HS-27A (cell line): ENCODE measurements at regions not wholly inside any gene's neighbourhood (a gene's known extent, or its start where the extent isn't known, plus 50 kb on each side); places are given as distances from the start of the nearest gene placed in this dataset.

Source experiments
- DNase-seq: peaks from one replicate; pipeline ENCODE4 v3.0.0-alpha.2; 2012; ENCODE audit warnings: low read depth, missing footprints

- DNase-seq = no peak
Observed at GRCh38 chr1:110816945-110817344, 56.0 kb upstream of the CD53 start.

- DNase-seq = no peak
Observed at GRCh38 chr1:110811529-110811928, 61.4 kb upstream of the CD53 start.

- DNase-seq = no peak
Observed at GRCh38 chr1:110800079-110800478, 72.9 kb upstream of the CD53 start.

- DNase-seq = no peak
Observed at GRCh38 chr1:110798691-110799256, 74.2 kb upstream of the CD53 start.

GRCh38 chr1:110788673-110789072 lies 84.3 kb upstream of the CD53 start:
- DNase-seq = no peak

GRCh38 chr1:110787328-110788071 lies 85.4 kb upstream of the CD53 start:
- DNase-seq = no peak

GRCh38 chr1:110786802-110787327 lies 86.1 kb upstream of the CD53 start:
- no peak for DNase-seq

GRCh38 chr1:110785612-110786011 lies 87.3 kb upstream of the CD53 start:
- no peak for DNase-seq

- DNase-seq = no peak
Observed at GRCh38 chr1:110785055-110785454, 87.9 kb upstream of the CD53 start.

- DNase-seq = peak; percentile 19
Observed at GRCh38 chr1:110783292-110783918, 89.5 kb upstream of the CD53 start.

GRCh38 chr1:110781525-110781924 lies 91.4 kb upstream of the CD53 start:
- DNase-seq = no peak

GRCh38 chr1:110780600-110781484 lies 92.1 kb upstream of the CD53 start:
- peak; percentile 36 for DNase-seq

- DNase-seq = no peak
Observed at GRCh38 chr1:110779636-110780035, 93.3 kb upstream of the CD53 start.

GRCh38 chr1:110778821-110779220 lies 94.1 kb upstream of the CD53 start:
- no peak for DNase-seq

- no peak for DNase-seq
Observed at GRCh38 chr1:110777228-110777627, 95.7 kb upstream of the CD53 start.

- no peak for DNase-seq
Observed at GRCh38 chr1:110774398-110774797, 98.5 kb upstream of the CD53 start.

- DNase-seq = no peak
Observed at GRCh38 chr1:110773813-110774212, 99.1 kb upstream of the KCNA3 start.

GRCh38 chr1:110771245-110772022 lies 96.7 kb upstream of the KCNA3 start:
- DNase-seq = no peak

- no peak for DNase-seq
Observed at GRCh38 chr1:110770832-110771231, 96.1 kb upstream of the KCNA3 start.

GRCh38 chr1:110768605-110769004 lies 93.9 kb upstream of the KCNA3 start:
- no peak for DNase-seq

GRCh38 chr1:110766336-110766647 lies 91.6 kb upstream of the KCNA3 start:
- no peak for DNase-seq
